Immature natural killer cell (primary cell): ENCODE measurements at regions not wholly inside any gene's neighbourhood (a gene's known extent, or its start where the extent isn't known, plus 50 kb on each side); places are given as distances from the start of the nearest gene placed in this dataset.

Source experiments
- DNase-seq, 3 donors: peaks; one replicate each; pipeline ENCODE4 v3.0.0; 2022; ENCODE audit warnings: mixed read lengths in 1 of 3
- H3K27ac Mint-ChIP-seq, 6 donors: one replicate each; pipeline ENCODE4 v1.8.0; 2020; ENCODE audit warnings: mixed read lengths in 6 of 6, mild to moderate bottlenecking in 5 of 6, inconsistent platforms in 4 of 6, moderate library complexity in 3 of 6
- H3K27me3 Mint-ChIP-seq, 3 donors: one replicate each; pipeline ENCODE4 v1.8.0; 2020 to 2021; ENCODE audit warnings: low read depth in 3 of 3, mild to moderate bottlenecking in 3 of 3, mixed read lengths in 3 of 3, moderate library complexity in 3 of 3, inconsistent platforms in 1 of 3
- H3K36me3 Mint-ChIP-seq, 3 donors: one replicate each; pipeline ENCODE4 v1.8.0; 2020; ENCODE audit warnings: mixed read lengths in 3 of 3, inconsistent platforms in 2 of 3, mild to moderate bottlenecking in 2 of 3
- H3K4me1 Mint-ChIP-seq, 2 donors: one replicate each; pipeline ENCODE4 v1.8.0; 2020; ENCODE audit warnings: inconsistent platforms in 2 of 2, mild to moderate bottlenecking in 2 of 2, mixed read lengths in 2 of 2, moderate library complexity in 1 of 2
- H3K4me3 Mint-ChIP-seq, 5 donors: one replicate each; pipeline ENCODE4 v1.8.0; 2020; ENCODE audit warnings: mild to moderate bottlenecking in 5 of 5, mixed read lengths in 5 of 5, inconsistent platforms in 3 of 5, moderate library complexity in 3 of 5
- H3K9me3 Mint-ChIP-seq, 6 donors: one replicate each; pipeline ENCODE4 v1.8.0; 2020; ENCODE audit warnings: mild to moderate bottlenecking in 6 of 6, mixed read lengths in 6 of 6, inconsistent platforms in 4 of 6, moderate library complexity in 3 of 6

DNA sequence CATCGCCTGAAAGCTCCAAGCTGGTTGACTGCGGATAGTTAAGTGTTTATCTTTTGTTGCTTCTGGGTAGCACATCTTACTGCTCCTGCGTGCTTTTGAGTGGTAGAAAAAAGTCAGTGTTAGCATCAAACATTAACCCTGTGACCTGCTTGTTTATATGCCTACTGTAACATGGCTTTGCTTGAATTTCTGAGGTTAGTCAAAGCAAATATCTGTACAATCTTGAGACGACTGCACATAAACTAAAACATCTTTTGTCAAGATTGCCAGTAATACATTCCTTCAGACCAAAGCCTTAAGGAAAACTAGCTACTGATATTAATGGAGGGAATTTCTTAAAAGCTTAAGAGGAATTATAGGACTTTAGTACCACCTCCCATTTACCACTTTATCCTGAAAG, 163.7 kb downstream of the BAMBI start:
- Mint-ChIP-seq H3K36me3 (no peaks in the 10 kb centered on the region), H3K4me1 (no peaks in the 10 kb centered on the region), H3K27ac (no peak overlapping the region), H3K4me3 (no peak overlapping the region), H3K27me3 (peaks cover under 1 to 10% (median 5%) of the 10 kb centered on the region in 3 donors), H3K9me3 (peaks cover 0 to 3% (median 0%) of the 10 kb centered on the region in 6 donors)
- no peak for DNase-seq

DNA sequence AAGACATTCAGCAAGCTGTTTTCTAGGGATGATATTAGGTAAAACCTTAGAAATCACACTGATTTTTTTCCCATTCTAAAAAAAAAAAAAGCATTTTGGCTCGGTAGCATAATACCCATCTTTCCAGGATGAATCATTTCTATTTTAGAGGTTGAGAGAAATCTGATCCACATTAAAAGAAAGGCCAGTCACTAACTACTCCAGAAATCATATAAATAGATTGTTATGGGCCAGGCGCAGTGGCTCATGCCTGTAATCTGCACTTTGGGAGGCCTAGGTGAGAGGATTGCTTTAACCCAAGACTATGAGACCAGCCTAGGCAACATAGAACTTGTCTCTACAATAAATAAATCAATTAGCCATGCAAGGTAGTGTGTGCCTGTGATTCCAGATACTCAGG, 164.3 kb downstream of the BAMBI start:
- Mint-ChIP-seq H3K4me3 (no peak overlapping the region), H3K9me3 (peaks cover 0 to 6% (median 0%) of the 10 kb centered on the region in 6 donors), H3K36me3 (no peaks in the 10 kb centered on the region), H3K27ac (no peak overlapping the region), H3K27me3 (peaks cover 3 to 8% (median 6%) of the 10 kb centered on the region in 3 donors), H3K4me1 (no peaks in the 10 kb centered on the region)
- no peak for DNase-seq

DNA sequence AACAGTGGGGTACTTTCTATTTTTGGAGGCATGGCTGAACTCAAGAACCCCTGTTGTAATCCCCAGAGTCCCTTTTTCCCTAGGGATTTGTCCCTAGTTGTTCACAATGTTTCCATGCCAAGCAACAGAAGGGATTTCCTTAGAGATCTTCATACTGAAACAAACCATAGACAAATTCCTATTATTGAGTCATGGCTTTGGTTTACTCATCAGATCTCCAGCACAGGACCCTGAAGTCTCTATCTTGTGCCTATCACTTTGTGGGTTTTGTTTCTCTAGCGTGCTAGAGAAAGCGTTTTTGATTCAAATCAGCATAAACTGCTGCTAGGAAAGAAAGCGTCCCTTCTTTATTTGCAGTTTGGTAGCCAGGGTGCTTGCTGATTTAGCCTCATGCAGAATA, 165.0 kb downstream of the BAMBI start:
- no peak for DNase-seq
- peaks cover 3 to 7% (median 6%) of the 10 kb centered on the region in 3 donors for H3K27me3 Mint-ChIP-seq
- peaks cover 0 to 5% (median 0%) of the 10 kb centered on the region in 6 donors for H3K9me3 Mint-ChIP-seq
- H3K4me1 Mint-ChIP-seq, result no peaks in the 10 kb centered on the region
- H3K27ac Mint-ChIP-seq, result no peak overlapping the region
- no peak overlapping the region for H3K4me3 Mint-ChIP-seq
- no peaks in the 10 kb centered on the region for H3K36me3 Mint-ChIP-seq

DNA sequence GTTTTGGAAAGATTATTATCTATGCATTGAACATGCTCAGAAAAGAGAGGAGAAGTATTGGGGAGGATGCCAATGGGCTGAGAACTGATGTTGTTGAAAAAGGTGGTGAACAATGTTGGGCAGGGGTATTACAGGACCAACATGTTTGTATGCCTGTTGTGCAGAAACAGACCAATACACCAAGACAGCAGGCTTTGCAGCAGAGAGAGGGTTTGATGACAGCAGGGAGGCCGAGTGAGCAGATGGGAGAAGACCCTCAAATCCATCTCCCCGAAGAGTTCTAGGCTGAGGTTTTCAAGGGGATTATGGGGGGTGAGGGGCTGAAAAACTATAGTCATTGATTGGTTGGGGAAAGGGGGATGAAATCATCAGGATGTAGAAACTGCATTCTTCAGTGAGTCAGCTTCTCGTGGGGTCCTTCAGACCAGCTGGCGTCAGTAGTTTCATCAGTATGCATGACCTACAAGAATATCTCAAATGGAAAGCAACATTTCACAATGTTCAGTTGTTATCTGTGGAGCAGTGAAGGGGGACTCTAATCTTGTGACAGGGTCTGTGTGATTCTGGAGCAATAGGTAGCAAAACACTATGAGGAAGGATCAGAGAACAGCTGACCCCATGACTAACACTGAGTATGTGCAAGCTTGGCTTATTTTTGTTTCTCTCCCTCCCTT, 167.8 kb downstream of the BAMBI start:
- no peaks in the 10 kb centered on the region for H3K36me3 Mint-ChIP-seq
- peaks cover 0 to 3% (median 0%) of the 10 kb centered on the region in 6 donors for H3K9me3 Mint-ChIP-seq
- no peak overlapping the region for H3K4me3 Mint-ChIP-seq
- H3K4me1 Mint-ChIP-seq, result no peaks in the 10 kb centered on the region
- DNase-seq, result no peak
- peaks cover 2 to 4% (median 3%) of the 10 kb centered on the region in 3 donors for H3K27me3 Mint-ChIP-seq
- no peak overlapping the region for H3K27ac Mint-ChIP-seq

DNA sequence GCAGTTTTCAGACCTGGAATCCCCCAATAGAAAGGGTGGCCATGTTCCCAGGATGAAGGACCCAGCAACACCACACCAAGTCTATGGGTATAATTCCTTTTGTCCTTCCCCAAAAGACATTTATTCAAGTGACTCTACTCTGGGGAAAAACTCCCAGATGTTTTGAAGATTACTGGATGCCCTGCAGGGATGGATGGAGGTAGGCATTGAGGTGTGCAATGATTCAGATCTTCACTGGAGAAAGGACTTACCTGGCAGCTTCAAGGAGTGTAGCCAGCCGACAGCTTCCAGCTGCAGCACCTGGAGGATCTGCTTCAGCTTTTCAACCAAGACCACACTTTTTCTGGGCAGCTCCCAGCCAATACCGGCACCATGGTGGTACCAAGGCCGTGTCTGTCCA, 172.0 kb downstream of the BAMBI start:
- Mint-ChIP-seq H3K27ac (no peak overlapping the region), H3K4me3 (no peak overlapping the region), H3K9me3 (peaks cover 0 to 11% (median 0%) of the 10 kb centered on the region in 6 donors), H3K4me1 (no peaks in the 10 kb centered on the region), H3K36me3 (no peaks in the 10 kb centered on the region), H3K27me3 (peaks cover 0 to 9% (median 3%) of the 10 kb centered on the region in 3 donors)
- no peak for DNase-seq

DNA sequence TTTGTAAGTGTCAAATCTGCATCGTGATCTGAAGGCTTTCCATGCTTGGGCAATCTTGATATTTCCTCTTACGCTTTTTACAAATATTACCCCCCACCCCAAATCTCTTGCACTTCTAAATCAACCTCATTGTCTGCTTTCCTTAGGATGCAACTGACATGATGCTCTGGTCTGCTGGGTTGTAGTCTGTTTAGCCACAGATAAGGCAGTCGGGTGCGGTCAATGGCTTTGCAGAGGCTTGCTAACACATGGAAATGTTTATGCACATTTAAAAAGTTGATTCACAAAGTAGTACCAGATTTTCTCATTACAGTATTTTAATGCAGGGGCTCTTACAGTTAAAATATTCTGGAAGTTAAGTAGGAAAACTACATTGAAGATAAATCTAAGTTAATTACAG, 172.5 kb downstream of the BAMBI start:
- no peak for DNase-seq
- H3K27ac Mint-ChIP-seq, result no peak overlapping the region
- H3K27me3 Mint-ChIP-seq, result peaks cover 0 to 9% (median 3%) of the 10 kb centered on the region in 3 donors
- no peaks in the 10 kb centered on the region for H3K36me3 Mint-ChIP-seq
- H3K4me3 Mint-ChIP-seq, result no peak overlapping the region
- no peaks in the 10 kb centered on the region for H3K4me1 Mint-ChIP-seq
- peaks cover 0 to 11% (median 0%) of the 10 kb centered on the region in 6 donors for H3K9me3 Mint-ChIP-seq

DNA sequence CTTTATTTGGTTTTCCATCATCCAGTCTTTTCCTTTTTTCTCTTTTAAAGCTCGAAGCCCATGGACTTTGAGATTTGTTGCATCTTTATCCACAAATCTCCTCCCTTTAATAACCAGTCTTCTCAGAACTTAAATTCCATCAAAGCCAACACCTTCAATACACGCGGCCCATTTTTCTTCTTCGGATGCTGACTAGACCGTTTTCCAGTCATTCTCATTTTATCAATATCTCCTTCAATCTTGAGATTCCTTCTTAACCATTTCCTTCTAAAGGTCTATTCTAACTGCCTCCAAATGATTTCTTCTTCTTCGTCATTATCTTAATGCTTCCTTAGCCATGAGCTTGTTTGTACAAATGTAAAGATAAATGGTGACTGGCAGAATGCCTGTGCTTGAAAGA, 173.5 kb downstream of the BAMBI start:
- H3K36me3 Mint-ChIP-seq, result no peaks in the 10 kb centered on the region
- no peak overlapping the region for H3K27ac Mint-ChIP-seq
- no peak for DNase-seq
- H3K4me1 Mint-ChIP-seq, result no peaks in the 10 kb centered on the region
- H3K27me3 Mint-ChIP-seq, result peaks cover 3 to 11% (median 3%) of the 10 kb centered on the region in 3 donors
- no peak overlapping the region for H3K4me3 Mint-ChIP-seq
- peaks cover 0 to 11% (median 0%) of the 10 kb centered on the region in 6 donors for H3K9me3 Mint-ChIP-seq

DNA sequence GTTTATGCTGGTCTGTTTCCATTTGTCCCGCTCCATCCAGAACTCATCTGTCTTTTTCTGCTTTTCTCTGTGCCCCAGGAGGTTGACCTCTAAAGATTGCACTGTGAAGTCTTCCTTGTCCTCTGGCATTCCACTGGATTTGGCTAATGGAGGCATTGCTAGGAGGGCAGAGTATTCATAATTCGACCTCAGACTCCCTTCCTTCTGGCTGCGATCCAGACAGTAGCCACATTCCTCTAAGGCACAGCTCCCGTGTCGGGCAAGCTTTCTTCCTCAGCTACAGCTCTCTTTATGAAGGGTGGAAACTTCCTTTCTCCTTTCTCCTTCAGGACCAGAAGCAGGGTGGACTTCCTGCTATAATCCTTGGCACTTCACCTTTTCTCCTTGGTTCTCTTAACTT, 175.9 kb downstream of the BAMBI start:
- Mint-ChIP-seq H3K4me3 (no peak overlapping the region), H3K27me3 (peaks cover 0 to 7% (median 3%) of the 10 kb centered on the region in 3 donors), H3K27ac (no peak overlapping the region), H3K9me3 (peaks cover 0 to 13% (median 0%) of the 10 kb centered on the region in 6 donors), H3K36me3 (no peaks in the 10 kb centered on the region), H3K4me1 (no peaks in the 10 kb centered on the region)
- DNase-seq, result no peak

DNA sequence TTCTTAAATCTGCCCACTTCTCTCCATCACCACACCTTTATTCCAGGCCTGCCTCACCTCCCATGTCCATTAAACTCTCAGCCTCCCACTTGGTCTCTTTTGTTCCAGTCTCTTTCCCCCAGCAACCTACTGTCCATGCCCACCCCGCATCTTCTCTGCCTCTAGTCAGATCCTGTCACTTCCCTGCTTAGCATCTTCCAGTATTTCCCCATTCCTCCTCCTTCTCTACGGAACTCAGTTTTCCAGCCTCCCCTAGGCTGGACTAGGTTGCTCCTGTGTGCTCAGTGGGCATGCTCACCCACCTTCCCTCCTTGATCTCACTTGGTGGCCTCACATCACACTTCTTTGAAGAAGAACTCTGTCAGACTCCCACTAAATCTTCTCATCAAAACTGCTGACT, 179.8 kb downstream of the BAMBI start:
- H3K27ac Mint-ChIP-seq, result no peak overlapping the region
- H3K36me3 Mint-ChIP-seq, result no peaks in the 10 kb centered on the region
- H3K4me1 Mint-ChIP-seq, result no peaks in the 10 kb centered on the region
- H3K4me3 Mint-ChIP-seq, result no peak overlapping the region
- no peak for DNase-seq
- peaks cover 2 to 8% (median 6%) of the 10 kb centered on the region in 3 donors for H3K27me3 Mint-ChIP-seq
- peaks cover 0 to 9% (median 0%) of the 10 kb centered on the region in 6 donors for H3K9me3 Mint-ChIP-seq

DNA sequence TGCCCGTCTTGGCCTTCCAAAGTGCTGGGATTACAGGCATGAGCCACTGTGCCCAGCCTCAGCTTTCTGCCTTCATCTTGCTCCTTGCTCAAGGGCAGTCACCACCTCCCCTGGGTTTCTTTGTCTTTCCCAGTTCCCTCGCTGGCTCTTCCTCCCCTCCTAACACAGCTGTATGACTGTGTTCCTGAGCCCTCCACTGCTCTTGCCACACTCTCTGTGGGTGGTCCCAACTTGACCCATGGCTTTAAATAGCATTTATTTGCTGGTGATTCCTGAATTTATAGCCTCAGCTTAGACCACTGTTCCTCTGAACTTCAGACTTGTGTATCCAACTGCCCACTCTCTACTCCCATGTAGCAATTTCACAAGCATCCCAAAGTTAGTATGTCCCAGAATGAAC, 181.3 kb downstream of the BAMBI start:
- Mint-ChIP-seq H3K9me3 (peaks cover 0 to 8% (median 0%) of the 10 kb centered on the region in 6 donors), H3K4me3 (no peak overlapping the region), H3K36me3 (no peaks in the 10 kb centered on the region), H3K27me3 (peaks cover 5 to 11% (median 5%) of the 10 kb centered on the region in 3 donors), H3K4me1 (no peaks in the 10 kb centered on the region), H3K27ac (no peak overlapping the region)
- no peak for DNase-seq

DNA sequence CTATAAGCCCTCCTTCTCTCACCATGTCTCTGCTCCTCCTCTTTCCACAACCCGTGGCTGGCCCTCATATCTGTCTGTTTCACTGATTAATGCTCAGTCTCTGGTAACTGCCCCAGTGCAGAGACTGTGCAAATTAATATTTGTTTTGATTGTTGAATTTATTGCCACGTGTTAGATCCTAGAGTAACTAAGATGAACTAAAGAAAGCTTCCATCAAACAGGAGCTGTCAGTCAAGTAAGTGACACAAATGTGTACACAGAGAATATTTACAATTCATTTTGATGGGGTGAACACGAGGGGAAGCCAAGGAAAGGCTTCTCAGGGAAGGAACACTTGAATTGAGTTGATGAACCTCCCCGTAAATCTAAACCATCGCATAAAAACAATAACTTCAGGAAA, 182.5 kb downstream of the BAMBI start:
- Mint-ChIP-seq H3K4me1 (no peaks in the 10 kb centered on the region), H3K27me3 (peaks cover 5 to 11% (median 5%) of the 10 kb centered on the region in 3 donors), H3K9me3 (peaks cover 0 to 4% (median 0%) of the 10 kb centered on the region in 6 donors), H3K27ac (no peak overlapping the region), H3K36me3 (no peaks in the 10 kb centered on the region), H3K4me3 (no peak overlapping the region)
- no peak for DNase-seq

DNA sequence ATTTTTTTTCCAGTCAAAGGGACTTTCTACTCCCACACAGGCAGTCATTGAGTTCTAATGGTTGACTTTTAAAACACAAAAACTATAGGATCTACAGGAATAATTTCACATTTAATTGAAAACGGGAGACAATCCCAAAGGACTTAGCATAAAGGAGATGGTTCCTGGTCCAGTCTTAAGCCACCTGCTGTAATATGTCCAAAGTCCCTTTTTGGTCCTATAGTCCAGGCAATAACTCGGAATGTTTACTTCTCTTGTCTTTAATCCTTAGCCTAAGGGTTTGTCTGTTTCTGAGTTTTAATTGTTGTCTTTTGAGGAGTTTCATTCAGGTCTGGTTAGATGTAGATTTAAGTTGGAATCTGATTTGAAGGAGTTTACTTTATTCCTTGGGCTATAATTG, 184.9 kb downstream of the BAMBI start:
- no peaks in the 10 kb centered on the region for H3K4me1 Mint-ChIP-seq
- H3K27ac Mint-ChIP-seq, result no peak overlapping the region
- DNase-seq, result no peak
- H3K36me3 Mint-ChIP-seq, result no peaks in the 10 kb centered on the region
- peaks cover 3 to 8% (median 5%) of the 10 kb centered on the region in 3 donors for H3K27me3 Mint-ChIP-seq
- no peak overlapping the region for H3K4me3 Mint-ChIP-seq
- H3K9me3 Mint-ChIP-seq, result peaks cover 0 to 4% (median 0%) of the 10 kb centered on the region in 6 donors

DNA sequence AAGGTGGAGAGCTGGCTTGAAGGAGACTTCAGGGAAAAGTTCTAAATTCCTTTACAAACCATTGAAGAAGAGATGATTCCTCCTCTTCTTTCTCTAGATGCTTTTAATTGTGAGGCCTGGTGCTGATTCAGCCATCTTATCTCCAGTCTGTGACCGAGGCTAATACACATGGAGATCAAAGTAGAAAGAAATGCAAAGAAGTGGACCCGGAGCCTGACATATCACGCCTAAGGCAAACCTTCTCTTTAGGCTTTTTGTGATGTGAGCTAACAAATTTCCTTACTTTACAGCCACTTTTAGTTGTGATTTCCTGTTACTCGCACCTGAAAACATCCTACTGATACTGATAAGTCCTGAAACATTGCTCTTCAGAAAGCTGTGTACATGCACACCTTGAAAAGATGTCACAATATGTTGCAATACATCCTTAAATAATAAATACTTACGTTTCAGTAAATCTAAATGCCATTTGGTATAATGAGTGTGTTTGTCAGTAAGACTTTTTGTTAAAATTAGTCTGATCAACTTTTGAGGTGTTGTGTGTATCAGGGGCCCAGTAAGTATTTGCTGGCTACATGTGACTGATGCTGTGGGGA, 192.4 kb downstream of the BAMBI start:
- H3K36me3 Mint-ChIP-seq, result no peaks in the 10 kb centered on the region
- no peaks in the 10 kb centered on the region for H3K9me3 Mint-ChIP-seq
- no peaks in the 10 kb centered on the region for H3K4me1 Mint-ChIP-seq
- peaks cover 0 to 7% (median 0%) of the 10 kb centered on the region in 3 donors for H3K27me3 Mint-ChIP-seq
- H3K4me3 Mint-ChIP-seq, result no peak overlapping the region
- no peak overlapping the region for H3K27ac Mint-ChIP-seq
- no peak for DNase-seq

DNA sequence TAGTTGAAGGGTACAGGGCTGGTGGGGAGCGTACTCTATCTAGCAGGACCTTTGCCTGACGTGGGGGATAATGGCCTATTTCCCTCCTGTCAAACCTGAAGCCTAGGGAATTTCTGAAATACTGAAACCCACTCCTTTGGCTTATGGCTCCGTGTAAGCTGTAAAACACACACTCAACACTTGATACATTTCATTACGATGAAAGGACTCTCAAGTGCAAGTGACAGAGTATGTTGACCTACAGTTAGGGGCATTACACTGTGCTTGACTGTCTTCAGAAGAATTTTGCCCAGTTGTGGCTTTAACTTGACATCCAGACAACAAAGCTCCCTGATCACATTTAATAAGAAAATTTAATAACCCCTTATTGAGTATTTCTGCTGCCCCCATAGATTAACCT, 194.3 kb downstream of the BAMBI start:
- H3K36me3 Mint-ChIP-seq, result no peaks in the 10 kb centered on the region
- H3K9me3 Mint-ChIP-seq, result no peaks in the 10 kb centered on the region
- H3K4me3 Mint-ChIP-seq, result no peak overlapping the region

More for the DNA sequence above, 194.3 kb downstream of the BAMBI start:
- Mint-ChIP-seq H3K4me1 (no peaks in the 10 kb centered on the region), H3K27ac (no peak overlapping the region), H3K27me3 (peaks cover 0 to 7% (median 0%) of the 10 kb centered on the region in 3 donors)
- no peak for DNase-seq
